Right lobe of liver (tissue), 6 donors: ENCODE measurements at regions not wholly inside any gene's neighbourhood (a gene's known extent, or its start where the extent isn't known, plus 50 kb on each side); places are given as distances from the start of the nearest gene placed in this dataset.

ENCODE experiments used
- ATAC-seq, 4 donors: fragments of 200-7000 bp; cut with Tn5 transposase; one replicate each; pipeline ENCODE4 v1.9.1; 2020; ENCODE audit warnings: mild to moderate bottlenecking in 4 of 4, moderate library complexity in 4 of 4
- DNase-seq, 3 donors: peaks; one replicate each; pipeline ENCODE4 v3.0.0-alpha.2; 2020
- H3K27ac ChIP-seq, 3 donors: fragments of 200-600 bp; one replicate each; pipeline ENCODE4 v1.8.0; 2022
- H3K27me3 ChIP-seq, 2 donors: fragments of 200-600 bp; one replicate each; pipeline ENCODE4 v1.8.0; 2022
- H3K36me3 ChIP-seq, 4 donors: fragments of 200-600 bp; sonication (generic) in 1 of 4; one replicate each; pipeline versions ENCODE4 v1.5.1 to v1.8.0; 2017 to 2022; ENCODE audit warnings: control low read depth in 1 of 4
- H3K4me1 ChIP-seq, 4 donors: fragments of 200-600 bp; sonication (generic) in 1 of 4; one replicate each; pipeline versions ENCODE4 v1.5.1 to v1.8.0; 2017 to 2022; ENCODE audit warnings: control low read depth in 1 of 4
- H3K4me3 ChIP-seq, 3 donors: fragments of 200-600 bp; one replicate each; pipeline ENCODE4 v1.8.0; 2022
- H3K9me3 ChIP-seq, 4 donors: fragments of 200-600 bp; sonication (generic) in 1 of 4; one replicate each; pipeline versions ENCODE4 v1.5.1 to v1.8.0; 2017 to 2022; ENCODE audit warnings: control low read depth in 1 of 4
- CTCF ChIP-seq, 4 donors: fragments of 200-600 bp in 3 of 4; fragments of 450-650 bp in 1 of 4; IDR thresholded peaks; one replicate each; pipeline versions ENCODE4 v1.5.1 to v1.8.0; 2016 to 2022; ENCODE audit warnings: antibody characterized with exemption in 4 of 4, mild to moderate bottlenecking in 2 of 4
- POLR2A ChIP-seq: fragments of 450-650 bp; IDR thresholded peaks from one replicate; pipeline ENCODE4 v1.6.1; 2017; ENCODE audit warnings: antibody characterized with exemption, mild to moderate bottlenecking
- WGBS: methylation state at CpG from one replicate; pipeline ENCODE4 v1.1.6; 2018; ENCODE audit warnings: low coverage, low lambda C conversion rate; ENCODE audit not compliant: insufficient coverage; ENCODE audit errors: missing lambda C conversion rate; 5-methylcytosine and 5-hydroxymethylcytosine counted together
- intact Hi-C, 2 donors: fragments of 100-400 bp; cut with DNase I; formaldehyde crosslinking; loops; one replicate each; pipeline versions ENCODE4 v1.11.2 to v1.14.1; 2022
- donor health status: DM: no; HTN: yes; CAD: no.
- donor health status: DM: no; HTN: no; CAD: no.
- donor health status: DM: no; HTN: no; CAD: no.
- donor health status: DM: no; HTN: yes; CAD: no.
- donor health status: DM: no; HTN: yes; CAD: no.

DNA sequence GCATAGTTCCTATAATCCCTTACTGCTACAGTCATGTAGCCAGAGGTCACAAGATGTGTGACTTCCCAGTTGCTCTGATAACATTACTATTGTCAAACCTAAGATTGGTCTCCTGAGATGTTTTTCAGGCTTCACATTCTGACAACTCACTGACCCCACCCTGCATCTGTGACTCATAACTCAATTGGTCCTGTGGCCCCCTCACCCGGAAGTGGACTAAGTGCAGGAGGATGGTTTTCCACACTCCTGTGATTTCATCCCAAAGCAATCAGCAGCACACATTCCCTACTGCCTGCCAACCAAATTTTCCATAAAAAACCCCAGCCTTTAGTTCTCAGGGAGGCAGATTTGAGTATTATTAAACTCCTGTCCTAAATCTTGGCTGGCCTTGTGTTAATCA, 564.9 kb upstream of the ZNF385D start:
- no peak overlapping the region for H3K4me3 ChIP-seq
- H3K9me3 ChIP-seq: no peaks in the 10 kb centered on the region
- H3K27ac ChIP-seq: no peak overlapping the region
- no peak for DNase-seq
- intact Hi-C loops: no loop called here
- WGBS: no CpG with 5 or more reads among the region's 1 CpG
- H3K27me3 ChIP-seq: no peaks in the 10 kb centered on the region
- peaks cover 0 to 4% (median 0%) of the 10 kb centered on the region in 4 donors for H3K4me1 ChIP-seq
- ATAC-seq: no peak
- no peaks in the 10 kb centered on the region for H3K36me3 ChIP-seq
- TF ChIP-seq CTCF (IDR thresholded peaks at IDR 0.05): no peak
- no peak for TF ChIP-seq POLR2A

DNA sequence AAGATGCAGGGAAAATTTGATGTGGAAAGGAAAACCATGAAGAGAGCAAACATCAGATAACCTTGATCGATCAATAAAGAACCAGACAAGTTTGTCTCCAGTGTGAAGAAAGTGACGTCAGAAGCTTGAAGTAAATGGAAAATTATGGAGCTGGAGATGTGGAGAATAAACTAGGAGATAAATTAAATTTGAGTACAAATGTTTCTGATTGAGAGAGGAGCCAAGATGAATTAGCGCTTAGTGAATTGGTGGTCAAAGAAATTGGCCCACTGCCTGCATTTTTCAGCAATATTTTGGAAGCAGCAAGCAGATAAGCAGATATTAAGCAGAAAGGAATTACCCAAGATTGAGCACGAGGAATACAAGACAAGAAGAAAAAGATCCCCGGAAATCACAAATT, 567.3 kb upstream of the ZNF385D start:
- 68% methylated on average over 5 of the region's 5 CpGs for WGBS
- no peak for TF ChIP-seq POLR2A
- no peak for TF ChIP-seq CTCF (IDR thresholded peaks at IDR 0.05)
- H3K4me1 ChIP-seq: peaks cover 0 to 4% (median 0%) of the 10 kb centered on the region in 4 donors
- H3K9me3 ChIP-seq: no peaks in the 10 kb centered on the region
- H3K27me3 ChIP-seq: no peaks in the 10 kb centered on the region
- H3K4me3 ChIP-seq: no peak overlapping the region
- H3K36me3 ChIP-seq: no peaks in the 10 kb centered on the region
- H3K27ac ChIP-seq: no peak overlapping the region
- ATAC-seq (no peak), DNase-seq (no peak)
- intact Hi-C loops: no loop called here

- no peaks in the 10 kb centered on the region for H3K36me3 ChIP-seq
- ATAC-seq: no peak
- H3K4me1 ChIP-seq: peaks cover 0 to 4% (median 0%) of the 10 kb centered on the region in 4 donors
- WGBS: 29% methylated on average over 1 of the region's 1 CpG
- no peaks in the 10 kb centered on the region for H3K9me3 ChIP-seq
- no peak overlapping the region for H3K27ac ChIP-seq
- DNase-seq: no peak
- no peaks in the 10 kb centered on the region for H3K27me3 ChIP-seq
- no peak for TF ChIP-seq POLR2A
- TF ChIP-seq CTCF (IDR thresholded peaks at IDR 0.05): no peak
- intact Hi-C loops: no loop called here
- H3K4me3 ChIP-seq: no peak overlapping the region
These were observed 568.4 kb upstream of the ZNF385D start for GRCh38 chr3:22319446-22319845.

- ATAC-seq (no peak), DNase-seq (no peak)
- WGBS: 22% methylated on average over 4 of the region's 4 CpGs
- Histone ChIP-seq H3K27ac (no peak overlapping the region), H3K9me3 (no peaks in the 10 kb centered on the region), H3K27me3 (no peaks in the 10 kb centered on the region), H3K4me3 (no peak overlapping the region), H3K36me3 (no peaks in the 10 kb centered on the region), H3K4me1 (peaks cover 0 to 4% (median 0%) of the 10 kb centered on the region in 4 donors)
- TF ChIP-seq CTCF (IDR thresholded peaks at IDR 0.05) (no peak), POLR2A (no peak)
- intact Hi-C loops: no loop called here
These were observed 571.9 kb upstream of the ZNF385D start for GRCh38 chr3:22322861-22323260.

GRCh38 chr3:22326305-22326704, 575.3 kb upstream of the ZNF385D start:
- H3K9me3 ChIP-seq: no peaks in the 10 kb centered on the region
- intact Hi-C loops: no loop called here
- no peaks in the 10 kb centered on the region for H3K36me3 ChIP-seq
- H3K4me1 ChIP-seq: no peaks in the 10 kb centered on the region
- H3K27me3 ChIP-seq: no peaks in the 10 kb centered on the region
- DNase-seq: no peak
- H3K4me3 ChIP-seq: no peak overlapping the region
- WGBS: 38% methylated on average over 3 of the region's 3 CpGs
- no peak for TF ChIP-seq CTCF (IDR thresholded peaks at IDR 0.05)
- no peak for TF ChIP-seq POLR2A
- no peak for ATAC-seq
- no peak overlapping the region for H3K27ac ChIP-seq
